WTC11 (cell line): ENCODE measurements at regions not wholly inside any gene's neighbourhood (a gene's known extent, or its start where the extent isn't known, plus 50 kb on each side); places are given as distances from the start of the nearest gene placed in this dataset.

Source experiments
- ATAC-seq: fragments of 200-7000 bp; cut with Tn5 transposase; 2 replicates; pipeline ENCODE4 v1.10.0; 2021; ENCODE audit warnings: mild to moderate bottlenecking, moderate library complexity
- CTCF ChIA-PET: fragments of 300-600 bp; sonication (Branson Sonifier 250); formaldehyde crosslinking; loops from one replicate; lab custom pipeline; 2021; ENCODE audit warnings: antibody characterized with exemption; lab: Charles Lee
- POLR2A ChIA-PET: fragments of 350-600 bp; sonication (Branson Sonifier 250); formaldehyde crosslinking; loops from one replicate; lab custom pipeline; 2021; ENCODE audit warnings: antibody characterized with exemption; lab: Charles Lee
- DNase-seq: peaks from one replicate; pipeline ENCODE4 v3.0.0; 2021; ENCODE audit warnings: low spot score
- H3K27ac Mint-ChIP-seq: 2 replicates; pipeline ENCODE4 v1.8.0; 2021; ENCODE audit warnings: mixed read lengths
- H3K27me3 Mint-ChIP-seq: 2 replicates; pipeline ENCODE4 v1.8.0; 2021; ENCODE audit warnings: low read depth, mild to moderate bottlenecking, moderate library complexity, mixed read lengths
- H3K36me3 Mint-ChIP-seq: 2 replicates; pipeline ENCODE4 v1.8.0; 2021; ENCODE audit warnings: mixed read lengths
- H3K4me1 Mint-ChIP-seq: 2 replicates; pipeline ENCODE4 v1.8.0; 2022; ENCODE audit warnings: mixed read lengths
- H3K4me3 Mint-ChIP-seq: 2 replicates; pipeline ENCODE4 v1.8.0; 2021; ENCODE audit warnings: mild to moderate bottlenecking, moderate library complexity, mixed read lengths
- H3K9me3 Mint-ChIP-seq: 2 replicates; pipeline ENCODE4 v1.8.0; 2021; ENCODE audit warnings: mixed read lengths
- CBFB ChIP-seq: sonication (generic); formaldehyde crosslinking; IDR thresholded peaks from 2 replicates; pipeline ENCODE4 v1.8.1; 2022; ENCODE audit warnings: mild to moderate bottlenecking, low read depth, missing genetic modification reagents
- CREB1 ChIP-seq: sonication (generic); formaldehyde crosslinking; IDR thresholded peaks from 2 replicates; pipeline ENCODE4 v1.8.0; 2023; ENCODE audit warnings: mild to moderate bottlenecking, missing genetic modification reagents
- ELF4 ChIP-seq: sonication (generic); formaldehyde crosslinking; IDR thresholded peaks from 2 replicates; pipeline ENCODE4 v1.8.1; 2022; ENCODE audit warnings: low read depth, mild to moderate bottlenecking, moderate library complexity, missing genetic modification reagents
- FOXK1 ChIP-seq: sonication (generic); formaldehyde crosslinking; IDR thresholded peaks from 2 replicates; pipeline ENCODE4 v1.8.0; 2022; ENCODE audit warnings: mild to moderate bottlenecking, moderate library complexity, missing genetic modification reagents
- MYBL2 ChIP-seq: sonication (generic); formaldehyde crosslinking; IDR thresholded peaks from 2 replicates; pipeline ENCODE4 v1.8.1; 2023; ENCODE audit warnings: mild to moderate bottlenecking, moderate library complexity, missing genetic modification reagents
- NFATC4 ChIP-seq: fragments of 250-450 bp; sonication (Bioruptor Pico); IDR thresholded peaks from 2 replicates; pipeline ENCODE4 v1.9.0; 2021; ENCODE audit warnings: mild to moderate bottlenecking
- NFE2L1 ChIP-seq: sonication (generic); formaldehyde crosslinking; IDR thresholded peaks from 2 replicates; pipeline ENCODE4 v1.8.1; 2023; ENCODE audit warnings: missing genetic modification reagents
- SMAD3 ChIP-seq: sonication (generic); formaldehyde crosslinking; IDR thresholded peaks from 2 replicates; pipeline ENCODE4 v1.8.0; 2022; ENCODE audit warnings: missing genetic modification reagents, mild to moderate bottlenecking, borderline replicate concordance
- TEAD4 ChIP-seq: sonication (generic); formaldehyde crosslinking; IDR thresholded peaks from 2 replicates; pipeline ENCODE4 v1.8.0; 2022; ENCODE audit warnings: mild to moderate bottlenecking, missing genetic modification reagents
- ZBTB21 ChIP-seq: sonication (generic); formaldehyde crosslinking; IDR thresholded peaks from 2 replicates; pipeline ENCODE4 v1.8.1; 2023; ENCODE audit warnings: mild to moderate bottlenecking, missing genetic modification reagents, borderline replicate concordance
- ZNF263 ChIP-seq: sonication (generic); formaldehyde crosslinking; IDR thresholded peaks from 2 replicates; pipeline ENCODE4 v1.8.1; 2022; ENCODE audit warnings: low read depth, mild to moderate bottlenecking, moderate library complexity, missing genetic modification reagents
- ZNF317 ChIP-seq: sonication (generic); formaldehyde crosslinking; IDR thresholded peaks from 2 replicates; pipeline ENCODE4 v1.8.1; 2023; ENCODE audit warnings: low read depth, mild to moderate bottlenecking, moderate library complexity, missing genetic modification reagents, borderline replicate concordance
- ZNF396 ChIP-seq: fragments of 250-450 bp; sonication (Bioruptor Pico); IDR thresholded peaks from 2 replicates; pipeline ENCODE4 v1.8.0; 2021; ENCODE audit warnings: mild to moderate bottlenecking, moderate library complexity, borderline replicate concordance
- ZNF423 ChIP-seq: fragments of 250-450 bp; sonication (Bioruptor Pico); IDR thresholded peaks from 2 replicates; pipeline ENCODE4 v2.1.2; 2022; ENCODE audit warnings: mild to moderate bottlenecking, moderate library complexity
- TF ChIP-seq, protein P1 (sequence below): fragments of 250-450 bp; sonication (Bioruptor Pico); IDR thresholded peaks from 2 replicates; pipeline ENCODE4 v1.9.0; 2021; ENCODE audit warnings: mild to moderate bottlenecking
- TF ChIP-seq, protein P2 (sequence below): sonication (generic); formaldehyde crosslinking; IDR thresholded peaks from 2 replicates; pipeline ENCODE4 v1.8.1; 2023; ENCODE audit warnings: mild to moderate bottlenecking, missing genetic modification reagents
- TF ChIP-seq, protein P3 (sequence below): fragments of 250-450 bp; sonication (Bioruptor Pico); conservative IDR thresholded peaks from 2 replicates; pipeline ENCODE4 v1.9.0; 2021; ENCODE audit warnings: mild to moderate bottlenecking
- TF ChIP-seq, protein P4 (sequence below): sonication (generic); formaldehyde crosslinking; conservative IDR thresholded peaks from 2 replicates; pipeline ENCODE4 v1.8.1; 2022; ENCODE audit warnings: mild to moderate bottlenecking, missing genetic modification reagents
- TF ChIP-seq, protein P5 (sequence below): sonication (generic); formaldehyde crosslinking; IDR thresholded peaks from 2 replicates; pipeline ENCODE4 v1.8.1; 2023; ENCODE audit warnings: mild to moderate bottlenecking, missing genetic modification reagents, moderate library complexity
- TF ChIP-seq, protein P6 (sequence below): sonication (generic); formaldehyde crosslinking; IDR thresholded peaks from 2 replicates; pipeline ENCODE4 v1.8.0; 2022; ENCODE audit warnings: mild to moderate bottlenecking, missing genetic modification reagents
- TF ChIP-seq, protein P7 (sequence below): fragments of 250-450 bp; sonication (Bioruptor Pico); IDR thresholded peaks from 2 replicates; pipeline ENCODE4 v2.1.2; 2022; ENCODE audit warnings: mild to moderate bottlenecking, moderate library complexity
- TF ChIP-seq, protein P8 (sequence below): fragments of 250-450 bp; sonication (Bioruptor Pico); IDR thresholded peaks from 2 replicates; pipeline ENCODE4 v1.9.0; 2021; ENCODE audit warnings: mild to moderate bottlenecking
- TF ChIP-seq, protein P9 (sequence below): sonication (generic); formaldehyde crosslinking; IDR thresholded peaks from 2 replicates; pipeline ENCODE4 v1.8.1; 2022; ENCODE audit warnings: low read depth, mild to moderate bottlenecking, moderate library complexity, missing genetic modification reagents, borderline replicate concordance

DNA sequence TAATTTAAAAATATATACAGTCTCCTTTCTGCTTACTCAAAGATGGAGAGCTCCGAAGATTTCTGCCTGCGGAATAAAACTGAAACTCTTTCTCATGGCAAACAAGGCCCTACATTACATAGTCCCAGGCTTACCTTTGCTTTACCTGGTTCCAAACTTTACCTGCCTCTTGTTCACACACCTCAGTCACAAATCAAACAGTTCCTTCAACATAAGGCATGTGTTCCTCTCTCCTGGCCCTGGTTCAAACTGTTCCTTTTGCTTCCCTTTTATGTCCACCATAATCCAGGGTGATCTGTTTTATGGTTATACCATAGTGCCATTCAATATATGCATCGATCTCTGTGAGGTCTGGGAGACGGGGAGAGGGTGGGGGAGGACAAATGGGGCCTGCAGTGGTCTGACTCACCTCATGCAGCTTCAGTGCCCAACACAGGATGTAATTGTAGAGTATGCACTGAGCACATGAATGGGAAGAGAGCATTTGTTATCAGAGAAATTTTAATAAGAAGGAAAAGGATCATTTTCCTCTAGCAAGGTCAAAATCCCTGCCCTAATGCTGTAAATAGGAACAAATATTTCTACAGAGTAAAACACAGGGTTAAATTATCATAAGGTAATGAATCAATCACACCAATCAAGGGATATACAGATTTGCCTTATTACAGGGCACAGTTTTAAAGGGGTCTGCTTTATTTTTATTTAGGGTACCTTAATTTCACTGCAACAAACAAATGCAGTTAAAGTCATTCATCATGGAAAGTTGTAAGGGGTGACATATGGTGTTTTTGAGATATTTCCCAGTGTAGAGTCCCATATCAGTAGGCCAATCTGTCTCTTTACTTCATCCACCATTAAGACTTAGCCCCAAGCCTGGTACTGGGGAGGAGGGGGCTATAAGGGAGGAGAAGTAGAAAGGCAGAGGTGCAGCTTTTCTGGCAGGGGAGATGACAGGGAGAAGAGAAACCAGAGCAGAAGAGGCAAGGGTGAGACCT, 88.8 kb upstream of the PDE1C start:
- Mint-ChIP-seq H3K9me3 (no peaks in the 10 kb centered on the region), H3K4me1 (peaks cover 3% of the 10 kb centered on the region; the same call in 1 of the 2 replicates), H3K27ac (no peak overlapping the region), H3K36me3 (no peaks in the 10 kb centered on the region), H3K4me3 (no peak overlapping the region), H3K27me3 (peaks cover 41% of the 10 kb centered on the region)
- DNase-seq (no peak), ATAC-seq (no peak)
- ChIA-PET POLR2A (no interaction called here), CTCF (no interaction called here)
- TF ChIP-seq ZNF396 (CRISPR knock-in tag), result no peak
- TF ChIP-seq ELF4, result no peak
- no peak for TF ChIP-seq CREB1 (CRISPR knock-in tag)
- no peak for TF ChIP-seq SMAD3 (CRISPR knock-in tag)
- no peak for TF ChIP-seq CBFB (CRISPR knock-in tag)
- no peak for TF ChIP-seq ZNF263 (CRISPR knock-in tag)
- TF ChIP-seq, protein P1, sequence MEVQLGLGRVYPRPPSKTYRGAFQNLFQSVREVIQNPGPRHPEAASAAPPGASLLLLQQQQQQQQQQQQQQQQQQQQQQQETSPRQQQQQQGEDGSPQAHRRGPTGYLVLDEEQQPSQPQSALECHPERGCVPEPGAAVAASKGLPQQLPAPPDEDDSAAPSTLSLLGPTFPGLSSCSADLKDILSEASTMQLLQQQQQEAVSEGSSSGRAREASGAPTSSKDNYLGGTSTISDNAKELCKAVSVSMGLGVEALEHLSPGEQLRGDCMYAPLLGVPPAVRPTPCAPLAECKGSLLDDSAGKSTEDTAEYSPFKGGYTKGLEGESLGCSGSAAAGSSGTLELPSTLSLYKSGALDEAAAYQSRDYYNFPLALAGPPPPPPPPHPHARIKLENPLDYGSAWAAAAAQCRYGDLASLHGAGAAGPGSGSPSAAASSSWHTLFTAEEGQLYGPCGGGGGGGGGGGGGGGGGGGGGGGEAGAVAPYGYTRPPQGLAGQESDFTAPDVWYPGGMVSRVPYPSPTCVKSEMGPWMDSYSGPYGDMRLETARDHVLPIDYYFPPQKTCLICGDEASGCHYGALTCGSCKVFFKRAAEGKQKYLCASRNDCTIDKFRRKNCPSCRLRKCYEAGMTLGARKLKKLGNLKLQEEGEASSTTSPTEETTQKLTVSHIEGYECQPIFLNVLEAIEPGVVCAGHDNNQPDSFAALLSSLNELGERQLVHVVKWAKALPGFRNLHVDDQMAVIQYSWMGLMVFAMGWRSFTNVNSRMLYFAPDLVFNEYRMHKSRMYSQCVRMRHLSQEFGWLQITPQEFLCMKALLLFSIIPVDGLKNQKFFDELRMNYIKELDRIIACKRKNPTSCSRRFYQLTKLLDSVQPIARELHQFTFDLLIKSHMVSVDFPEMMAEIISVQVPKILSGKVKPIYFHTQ (CRISPR knock-in tag), result no peak
- TF ChIP-seq, protein P2, sequence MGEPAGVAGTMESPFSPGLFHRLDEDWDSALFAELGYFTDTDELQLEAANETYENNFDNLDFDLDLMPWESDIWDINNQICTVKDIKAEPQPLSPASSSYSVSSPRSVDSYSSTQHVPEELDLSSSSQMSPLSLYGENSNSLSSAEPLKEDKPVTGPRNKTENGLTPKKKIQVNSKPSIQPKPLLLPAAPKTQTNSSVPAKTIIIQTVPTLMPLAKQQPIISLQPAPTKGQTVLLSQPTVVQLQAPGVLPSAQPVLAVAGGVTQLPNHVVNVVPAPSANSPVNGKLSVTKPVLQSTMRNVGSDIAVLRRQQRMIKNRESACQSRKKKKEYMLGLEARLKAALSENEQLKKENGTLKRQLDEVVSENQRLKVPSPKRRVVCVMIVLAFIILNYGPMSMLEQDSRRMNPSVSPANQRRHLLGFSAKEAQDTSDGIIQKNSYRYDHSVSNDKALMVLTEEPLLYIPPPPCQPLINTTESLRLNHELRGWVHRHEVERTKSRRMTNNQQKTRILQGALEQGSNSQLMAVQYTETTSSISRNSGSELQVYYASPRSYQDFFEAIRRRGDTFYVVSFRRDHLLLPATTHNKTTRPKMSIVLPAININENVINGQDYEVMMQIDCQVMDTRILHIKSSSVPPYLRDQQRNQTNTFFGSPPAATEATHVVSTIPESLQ (CRISPR knock-in tag), result no peak
- TF ChIP-seq, protein P3, sequence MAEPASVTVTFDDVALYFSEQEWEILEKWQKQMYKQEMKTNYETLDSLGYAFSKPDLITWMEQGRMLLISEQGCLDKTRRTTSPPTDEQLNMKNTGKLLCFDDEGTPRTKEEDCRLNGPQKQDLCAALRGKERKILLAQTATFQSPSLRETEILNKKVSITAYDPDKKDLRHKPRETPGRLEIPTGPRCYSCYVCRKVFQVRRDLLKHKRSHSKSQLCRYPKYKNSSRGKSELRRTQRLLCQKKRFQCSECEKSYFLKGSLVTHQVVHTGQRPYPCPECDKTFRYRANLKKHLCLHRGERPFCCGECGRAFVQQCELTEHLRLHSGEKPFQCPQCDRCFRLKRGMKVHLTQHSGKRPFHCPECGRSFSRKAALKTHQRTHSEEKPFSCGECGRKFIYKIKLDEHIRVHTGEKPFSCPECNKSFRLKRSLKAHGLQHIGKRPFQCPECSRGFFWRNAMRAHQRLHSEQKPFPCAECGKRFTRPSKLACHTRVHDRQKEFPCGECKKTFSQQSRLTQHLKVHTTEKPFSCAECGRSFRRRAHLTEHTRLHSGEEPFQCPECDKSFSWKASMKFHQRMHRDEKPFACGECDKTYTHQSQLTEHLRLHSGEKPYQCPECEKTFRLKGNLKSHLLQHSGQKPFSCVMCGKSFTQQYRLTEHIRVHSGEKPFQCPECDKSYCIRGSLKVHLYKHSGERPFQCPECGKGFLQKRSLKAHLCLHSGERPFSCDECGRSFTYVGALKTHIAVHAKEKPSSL, result no peak
- no peak for TF ChIP-seq ZNF317 (CRISPR knock-in tag)
- TF ChIP-seq ZNF423 (CRISPR knock-in tag), result no peak
- TF ChIP-seq, protein P4, sequence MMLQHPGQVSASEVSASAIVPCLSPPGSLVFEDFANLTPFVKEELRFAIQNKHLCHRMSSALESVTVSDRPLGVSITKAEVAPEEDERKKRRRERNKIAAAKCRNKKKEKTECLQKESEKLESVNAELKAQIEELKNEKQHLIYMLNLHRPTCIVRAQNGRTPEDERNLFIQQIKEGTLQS (CRISPR knock-in tag), result no peak
- TF ChIP-seq, protein P5, sequence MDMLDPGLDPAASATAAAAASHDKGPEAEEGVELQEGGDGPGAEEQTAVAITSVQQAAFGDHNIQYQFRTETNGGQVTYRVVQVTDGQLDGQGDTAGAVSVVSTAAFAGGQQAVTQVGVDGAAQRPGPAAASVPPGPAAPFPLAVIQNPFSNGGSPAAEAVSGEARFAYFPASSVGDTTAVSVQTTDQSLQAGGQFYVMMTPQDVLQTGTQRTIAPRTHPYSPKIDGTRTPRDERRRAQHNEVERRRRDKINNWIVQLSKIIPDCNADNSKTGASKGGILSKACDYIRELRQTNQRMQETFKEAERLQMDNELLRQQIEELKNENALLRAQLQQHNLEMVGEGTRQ, result no peak
- TF ChIP-seq, protein P6, sequence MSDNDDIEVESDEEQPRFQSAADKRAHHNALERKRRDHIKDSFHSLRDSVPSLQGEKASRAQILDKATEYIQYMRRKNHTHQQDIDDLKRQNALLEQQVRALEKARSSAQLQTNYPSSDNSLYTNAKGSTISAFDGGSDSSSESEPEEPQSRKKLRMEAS (CRISPR knock-in tag), result no peak

DNA sequence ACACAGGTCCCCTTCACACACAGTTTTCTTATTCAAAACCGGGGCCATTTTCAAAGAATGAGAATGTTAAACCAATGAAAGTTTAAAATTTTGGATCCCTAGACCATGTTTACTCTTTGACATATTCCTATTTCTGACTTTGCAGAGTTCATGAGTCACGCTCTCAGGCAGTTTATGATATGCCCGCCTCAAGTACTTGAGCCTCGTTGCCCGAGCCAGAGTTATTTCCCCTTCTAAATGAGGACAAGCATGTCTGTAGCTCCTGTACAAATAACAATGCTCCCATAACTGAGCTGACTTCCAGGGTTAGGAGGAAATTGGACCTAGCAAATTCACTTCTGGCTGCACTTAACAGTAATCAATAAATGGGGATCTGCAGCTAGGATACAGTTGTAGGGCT, 87.9 kb upstream of the PDE1C start:
- ChIA-PET CTCF (no interaction called here), POLR2A (no interaction called here)
- Mint-ChIP-seq H3K27ac (no peak overlapping the region), H3K4me1 (peaks cover 3% of the 10 kb centered on the region; the same call in 1 of the 2 replicates), H3K4me3 (no peak overlapping the region), H3K36me3 (no peaks in the 10 kb centered on the region), H3K9me3 (no peaks in the 10 kb centered on the region), H3K27me3 (peaks cover 45% of the 10 kb centered on the region)
- DNase-seq (no peak), ATAC-seq (no peak)
- TF ChIP-seq, protein P7, sequence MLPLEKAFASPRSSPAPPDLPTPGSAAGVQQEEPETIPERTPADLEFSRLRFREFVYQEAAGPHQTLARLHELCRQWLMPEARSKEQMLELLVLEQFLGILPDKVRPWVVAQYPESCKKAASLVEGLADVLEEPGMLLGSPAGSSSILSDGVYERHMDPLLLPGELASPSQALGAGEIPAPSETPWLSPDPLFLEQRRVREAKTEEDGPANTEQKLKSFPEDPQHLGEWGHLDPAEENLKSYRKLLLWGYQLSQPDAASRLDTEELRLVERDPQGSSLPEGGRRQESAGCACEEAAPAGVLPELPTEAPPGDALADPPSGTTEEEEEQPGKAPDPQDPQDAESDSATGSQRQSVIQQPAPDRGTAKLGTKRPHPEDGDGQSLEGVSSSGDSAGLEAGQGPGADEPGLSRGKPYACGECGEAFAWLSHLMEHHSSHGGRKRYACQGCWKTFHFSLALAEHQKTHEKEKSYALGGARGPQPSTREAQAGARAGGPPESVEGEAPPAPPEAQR (CRISPR knock-in tag), result no peak
- TF ChIP-seq NFE2L1 (CRISPR knock-in tag) (no peak), FOXK1 (no peak), ZBTB21 (CRISPR knock-in tag) (no peak), TEAD4 (CRISPR knock-in tag) (no peak), MYBL2 (no peak), NFATC4 (CRISPR knock-in tag) (no peak)
- TF ChIP-seq, protein P8, sequence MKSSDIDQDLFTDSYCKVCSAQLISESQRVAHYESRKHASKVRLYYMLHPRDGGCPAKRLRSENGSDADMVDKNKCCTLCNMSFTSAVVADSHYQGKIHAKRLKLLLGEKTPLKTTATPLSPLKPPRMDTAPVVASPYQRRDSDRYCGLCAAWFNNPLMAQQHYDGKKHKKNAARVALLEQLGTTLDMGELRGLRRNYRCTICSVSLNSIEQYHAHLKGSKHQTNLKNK, result no peak
- TF ChIP-seq, protein P9, sequence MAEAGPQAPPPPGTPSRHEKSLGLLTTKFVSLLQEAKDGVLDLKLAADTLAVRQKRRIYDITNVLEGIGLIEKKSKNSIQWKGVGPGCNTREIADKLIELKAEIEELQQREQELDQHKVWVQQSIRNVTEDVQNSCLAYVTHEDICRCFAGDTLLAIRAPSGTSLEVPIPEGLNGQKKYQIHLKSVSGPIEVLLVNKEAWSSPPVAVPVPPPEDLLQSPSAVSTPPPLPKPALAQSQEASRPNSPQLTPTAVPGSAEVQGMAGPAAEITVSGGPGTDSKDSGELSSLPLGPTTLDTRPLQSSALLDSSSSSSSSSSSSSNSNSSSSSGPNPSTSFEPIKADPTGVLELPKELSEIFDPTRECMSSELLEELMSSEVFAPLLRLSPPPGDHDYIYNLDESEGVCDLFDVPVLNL (CRISPR knock-in tag), result no peak
